NCI-H460 (cell line): ENCODE measurements at regions not wholly inside any gene's neighbourhood (a gene's known extent, or its start where the extent isn't known, plus 50 kb on each side); places are given as distances from the start of the nearest gene placed in this dataset.

Experiments
- DNase-seq: peaks from one replicate; pipeline ENCODE4 v3.0.0-alpha.2; 2016; ENCODE audit warnings: low read depth; ENCODE audit errors: extremely low read depth

DNA sequence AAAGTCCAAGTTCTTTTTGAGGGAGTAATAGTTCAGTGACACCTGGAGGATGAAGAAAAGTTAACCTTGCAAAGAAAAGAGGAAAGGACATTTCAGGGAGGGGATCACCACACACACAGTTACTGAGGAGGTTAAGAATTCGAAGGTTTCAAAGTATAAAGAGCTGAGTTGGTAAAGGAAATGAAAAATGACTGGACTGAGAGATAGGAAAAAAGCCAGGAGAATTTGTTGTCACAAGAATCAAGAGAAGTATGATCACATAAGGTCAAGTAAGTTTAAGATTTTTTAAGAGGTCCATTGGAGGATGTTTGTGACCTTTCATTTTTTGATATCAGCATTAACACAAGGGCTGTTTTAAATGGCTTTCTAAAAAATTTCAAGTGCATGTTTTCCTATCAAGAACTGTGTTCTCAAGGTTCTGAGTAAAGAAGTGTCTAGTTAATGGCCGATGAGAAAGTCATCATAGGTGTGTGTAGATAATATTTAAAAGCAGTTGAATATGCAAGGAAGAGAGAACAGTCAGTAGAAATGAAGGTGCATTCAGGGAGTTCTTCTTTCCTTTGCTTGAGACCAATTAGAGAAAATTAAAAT, 189.2 kb upstream of the RBMS3 start:
- no peak for DNase-seq

DNA sequence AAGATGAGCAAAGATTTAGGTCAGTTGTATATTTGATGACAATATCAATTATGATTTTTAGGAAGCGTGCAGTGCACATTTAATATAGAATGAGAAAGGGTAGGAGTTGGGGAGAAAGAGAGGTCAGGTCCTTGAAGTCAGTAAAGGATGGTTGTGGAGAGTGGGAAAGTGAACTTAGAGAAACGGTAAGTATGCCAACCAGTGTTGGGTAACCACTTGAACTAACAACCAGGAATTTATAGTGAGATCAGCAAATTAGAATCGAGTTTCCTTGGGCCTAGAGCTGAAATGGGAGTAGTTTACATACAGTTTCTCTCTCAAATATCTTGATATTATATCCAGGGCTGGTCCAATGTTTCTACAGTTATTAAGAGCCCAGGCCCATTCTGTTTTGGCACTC, 188.5 kb upstream of the RBMS3 start:
- no peak for DNase-seq

DNA sequence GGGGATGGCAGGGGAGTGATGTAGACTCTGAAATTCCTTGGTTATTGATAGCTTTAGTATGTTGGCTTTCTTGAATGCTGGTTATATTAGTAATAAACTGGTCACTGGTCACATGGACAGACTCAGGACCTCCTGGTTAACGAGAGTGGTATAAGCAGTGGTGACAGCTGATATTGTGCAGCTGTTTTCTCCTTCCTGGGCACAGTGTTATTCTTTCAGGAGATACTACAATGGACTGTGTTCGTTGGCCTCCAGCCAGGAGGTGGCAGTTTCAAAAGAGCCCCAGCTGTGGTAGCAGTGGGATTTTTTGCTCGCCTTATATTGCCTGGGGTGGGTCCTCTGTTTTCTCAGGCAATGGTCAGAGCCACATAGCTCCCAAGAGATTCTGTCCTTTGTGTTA, 181.6 kb upstream of the RBMS3 start:
- DNase-seq = no peak

DNA sequence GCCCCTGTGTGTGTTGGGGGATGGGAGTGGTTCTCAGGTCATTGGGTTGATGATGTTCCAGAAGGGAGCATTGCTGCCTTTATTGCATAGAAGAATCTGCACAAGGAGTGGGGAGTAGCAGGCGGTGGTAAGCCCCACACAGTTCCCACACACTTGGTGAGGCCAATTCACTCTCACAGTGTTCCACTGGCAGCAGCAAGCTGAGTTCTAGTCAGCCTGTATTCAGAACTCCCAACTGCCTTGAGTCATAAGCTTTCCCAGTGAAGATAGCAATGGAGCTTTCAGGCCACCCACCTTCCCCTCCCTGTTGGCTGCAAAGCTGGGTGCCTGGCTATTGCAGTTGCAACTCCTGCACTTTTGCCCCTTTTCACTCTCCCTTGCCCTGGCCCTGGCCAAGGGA, 181.1 kb upstream of the RBMS3 start:
- no peak for DNase-seq

DNA sequence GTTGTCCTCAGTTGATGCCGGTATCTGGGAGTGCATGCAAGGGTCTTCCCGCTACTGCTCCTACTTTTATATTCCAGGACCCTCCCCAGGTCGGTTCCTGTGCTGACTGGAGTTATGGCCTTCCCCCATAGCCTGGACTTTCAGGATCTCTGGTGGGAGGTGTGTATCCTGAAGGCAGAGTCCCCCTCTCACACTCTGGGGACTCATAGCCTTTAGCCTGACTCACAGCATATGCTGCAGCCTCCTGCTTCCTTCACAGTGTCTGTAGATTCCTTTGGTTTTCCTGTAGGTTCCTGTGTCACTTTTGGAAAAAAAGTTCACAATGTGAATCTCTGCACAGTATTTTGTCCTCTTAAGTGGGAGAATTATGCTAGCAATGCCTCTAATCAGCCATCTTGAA, 180.6 kb upstream of the RBMS3 start:
- no peak for DNase-seq

DNA sequence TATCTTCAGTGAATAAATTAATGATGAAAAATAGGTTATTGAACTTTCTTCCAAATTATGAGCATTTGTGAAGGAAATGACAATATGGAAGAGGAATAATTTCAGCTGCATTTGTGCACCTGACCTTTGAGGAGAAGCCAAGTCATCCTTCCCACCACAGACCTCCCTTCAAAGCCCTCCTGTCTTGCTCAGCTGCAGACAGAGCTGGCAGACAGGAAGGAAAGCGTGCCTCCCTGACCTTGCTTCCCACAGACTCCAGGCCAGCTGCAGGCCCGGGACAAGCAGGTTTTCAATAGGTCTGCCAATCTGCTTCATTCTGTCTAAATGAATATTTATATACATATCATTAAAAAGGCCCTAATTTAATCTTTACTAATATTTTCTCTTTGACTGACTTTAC, 152.9 kb upstream of the RBMS3 start:
- DNase-seq = no peak

DNA sequence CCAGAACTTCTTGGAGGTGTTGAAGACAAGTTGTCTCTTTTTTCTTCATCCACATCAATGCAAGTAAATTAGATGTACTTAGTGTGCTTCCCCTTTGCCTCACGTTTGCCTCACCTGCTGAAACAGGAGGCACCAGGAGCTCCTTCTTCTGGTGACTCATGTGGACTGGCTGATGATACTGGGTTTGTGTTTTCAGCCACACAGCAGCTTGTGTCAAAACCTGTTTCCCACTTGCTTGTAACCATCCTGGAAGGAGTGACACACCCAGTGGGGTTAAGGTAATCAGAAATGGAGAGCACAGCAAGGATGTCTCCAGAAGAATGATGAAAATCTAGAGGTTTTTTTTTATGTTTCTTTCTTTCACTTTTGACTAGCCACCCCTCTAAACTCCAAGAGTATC, 143.3 kb upstream of the RBMS3 start:
- no peak for DNase-seq

DNA sequence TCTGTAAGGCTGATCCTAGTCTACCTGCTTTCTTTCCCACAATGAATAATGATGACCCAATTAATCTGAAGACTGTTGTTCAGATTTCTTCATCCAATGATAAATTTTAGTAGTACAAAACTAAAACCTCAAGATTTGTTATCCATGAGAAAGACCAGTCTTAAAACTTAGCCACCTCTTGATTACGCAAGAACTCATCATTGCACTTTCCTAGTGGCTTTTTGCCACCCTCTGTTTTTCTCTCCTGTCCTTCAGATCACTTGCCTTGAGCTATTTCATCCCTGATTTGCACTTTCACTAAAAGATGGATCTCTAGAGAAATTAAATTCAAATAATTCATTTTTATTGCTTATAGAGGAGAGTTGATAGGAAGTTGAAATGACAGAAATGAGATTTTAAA, 142.7 kb upstream of the RBMS3 start:
- DNase-seq = no peak

DNA sequence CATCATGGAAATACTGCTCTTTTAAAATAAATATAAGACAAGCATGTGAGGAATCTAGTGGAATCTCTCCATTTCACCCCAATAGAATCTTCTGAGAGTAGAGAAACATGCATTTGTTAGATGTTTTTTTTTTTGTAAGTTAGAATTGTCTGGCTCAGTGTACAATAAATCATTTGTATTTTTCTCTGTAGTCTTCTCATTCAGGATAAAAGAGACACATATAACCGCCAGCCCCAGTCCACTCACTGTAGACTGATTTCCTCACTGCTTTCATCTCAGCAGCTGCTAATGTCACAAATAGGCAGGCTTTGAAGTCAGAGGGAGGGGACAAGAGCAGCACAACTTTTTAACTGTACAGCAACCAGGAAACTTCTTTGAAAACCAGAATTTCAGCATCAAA, 140.2 kb upstream of the RBMS3 start:
- DNase-seq = no peak

DNA sequence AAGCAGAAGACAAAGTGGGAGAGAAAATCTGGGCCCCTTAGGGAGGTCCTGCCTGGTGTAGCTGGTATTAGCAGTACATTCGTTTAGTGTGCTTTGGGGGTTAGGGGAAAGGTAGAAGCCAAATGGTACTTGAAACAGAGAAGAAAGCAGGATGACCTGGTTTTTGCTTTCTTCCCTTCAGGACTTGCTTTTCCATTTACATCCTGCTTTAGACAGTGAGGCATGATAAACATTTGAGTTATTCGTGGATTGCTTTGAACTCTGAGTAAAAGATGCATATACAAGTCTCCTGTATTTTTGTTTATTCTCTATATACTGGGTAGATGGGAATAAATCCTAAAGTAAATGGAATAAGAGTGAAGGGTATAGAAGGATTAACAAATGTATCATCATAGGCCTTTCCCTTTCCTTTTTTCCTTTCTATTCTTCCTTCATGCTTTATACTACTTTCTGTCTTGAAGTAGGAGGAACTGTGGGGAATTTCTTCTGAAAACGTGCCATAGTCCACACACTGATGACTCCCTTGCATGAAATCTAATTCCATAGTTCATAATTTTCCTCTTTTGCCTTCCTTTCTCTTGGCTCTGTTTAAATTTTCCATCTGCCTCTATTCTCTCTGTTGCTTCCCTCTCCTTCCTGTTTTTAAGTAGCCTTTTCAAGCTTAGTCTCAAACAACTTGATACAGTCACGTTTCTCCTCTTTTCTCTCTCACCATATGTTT, 139.5 kb upstream of the RBMS3 start:
- no peak for DNase-seq

DNA sequence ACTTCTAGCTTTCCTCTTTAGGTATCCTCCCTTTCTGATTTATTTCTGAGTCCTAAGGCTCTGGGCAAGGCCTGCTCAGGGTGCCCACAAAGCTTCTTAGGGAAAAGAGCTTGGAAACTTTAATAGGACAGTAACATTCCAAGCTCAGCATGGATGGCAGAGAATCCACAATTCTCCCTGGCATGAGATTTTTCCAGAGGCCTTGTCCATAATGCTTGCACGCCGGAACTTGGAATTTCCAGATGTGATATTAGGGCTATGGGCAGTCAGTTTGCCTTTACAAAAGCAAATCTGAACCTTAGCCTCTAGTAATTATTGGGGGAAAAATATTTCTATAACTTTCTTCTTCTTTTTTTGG, 139.0 kb upstream of the RBMS3 start:
- DNase-seq = no peak

DNA sequence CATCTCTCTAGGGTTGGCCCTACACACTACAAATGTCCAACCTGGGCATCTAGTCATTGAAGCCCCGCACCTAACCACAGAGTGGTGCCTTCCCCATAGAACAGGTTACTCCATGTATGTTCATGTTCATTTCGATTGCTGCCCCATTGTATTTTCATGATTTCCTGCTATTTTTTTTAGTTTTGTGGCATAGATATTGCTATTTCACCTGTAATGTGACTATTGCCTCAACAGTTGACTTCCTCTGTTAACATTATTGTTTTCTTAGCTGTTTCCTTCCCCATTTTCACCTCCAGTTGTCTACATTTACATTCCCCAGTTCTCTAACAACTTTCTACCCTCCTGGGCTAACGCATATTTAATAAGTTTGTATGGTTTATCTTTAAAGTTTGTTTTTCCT, 137.7 kb upstream of the RBMS3 start:
- no peak for DNase-seq

DNA sequence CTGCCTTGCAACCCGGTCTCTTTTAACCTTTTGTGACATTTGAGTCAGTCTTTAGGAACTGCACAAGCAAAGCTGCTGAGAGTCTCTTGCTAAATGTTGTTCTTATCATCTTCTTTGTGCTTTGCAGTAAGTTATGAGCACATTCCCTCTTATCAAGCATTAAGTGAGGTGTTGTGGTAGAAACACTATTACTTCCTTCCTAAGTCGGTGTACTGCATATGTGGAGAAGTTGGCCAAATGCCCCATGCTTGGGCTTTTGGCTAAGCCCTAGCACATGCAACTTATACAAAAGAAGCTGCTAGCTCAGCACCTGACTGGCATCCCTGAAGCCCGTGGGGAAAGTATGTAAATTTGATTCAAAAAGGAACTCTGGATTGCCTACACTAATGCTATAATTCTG, 136.5 kb upstream of the RBMS3 start:
- DNase-seq = no peak

DNA sequence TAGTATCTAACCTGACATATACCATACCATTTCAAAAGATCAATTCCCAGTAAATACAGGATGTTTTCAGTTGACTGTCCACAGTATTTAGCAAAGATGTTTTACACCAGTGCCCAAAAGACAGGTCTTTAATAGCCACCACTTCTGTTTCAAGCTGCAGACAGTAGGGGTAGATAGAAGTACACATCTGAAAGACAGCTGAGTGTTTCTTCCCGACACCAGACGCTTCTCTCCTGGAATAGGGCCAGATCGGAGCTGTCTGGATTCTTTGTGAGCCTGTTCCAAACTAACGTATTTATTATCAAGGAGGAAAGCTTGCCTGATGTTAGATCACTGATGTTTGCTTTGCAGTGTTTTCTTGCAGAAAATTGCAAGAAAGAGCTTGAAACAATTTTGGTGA, 136.1 kb upstream of the RBMS3 start:
- no peak for DNase-seq

DNA sequence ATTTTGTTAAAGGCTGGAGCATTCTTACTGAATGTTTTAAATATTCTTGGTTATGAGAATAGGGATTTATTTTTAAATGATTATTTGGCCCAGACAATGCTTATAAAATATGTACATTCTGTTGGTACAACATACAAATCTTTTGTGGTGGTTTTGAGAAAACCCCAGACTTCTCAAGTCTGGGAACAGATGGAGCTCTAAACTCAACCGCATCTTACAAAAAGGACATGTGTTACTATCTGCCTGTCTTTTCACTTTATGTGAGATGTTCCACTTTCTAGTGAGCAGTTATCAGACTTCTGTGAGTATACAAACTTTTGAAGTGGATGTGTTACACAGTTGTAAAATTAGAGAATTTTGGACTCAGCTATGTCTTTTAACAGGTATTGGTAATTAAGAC, 135.5 kb upstream of the RBMS3 start:
- no peak for DNase-seq

DNA sequence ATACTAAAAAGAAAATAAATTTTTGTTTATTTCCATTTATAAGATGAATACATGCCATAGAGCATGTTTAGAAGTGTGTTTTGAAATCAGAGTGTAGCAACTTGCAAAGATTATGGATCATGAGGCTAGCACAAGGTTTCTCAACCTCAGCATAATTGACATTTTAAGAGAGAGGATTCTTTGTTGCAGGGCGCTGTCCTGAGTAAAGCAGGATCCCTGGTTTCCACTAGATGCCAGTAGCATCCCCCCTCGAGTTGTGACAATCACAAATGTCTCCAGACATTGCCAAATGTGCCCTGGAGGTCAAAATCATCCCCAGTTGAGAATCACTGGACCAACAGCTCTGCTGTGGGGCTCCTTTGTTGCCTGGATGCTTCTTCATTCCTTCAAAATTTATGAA, 128.5 kb upstream of the RBMS3 start:
- DNase-seq = no peak

DNA sequence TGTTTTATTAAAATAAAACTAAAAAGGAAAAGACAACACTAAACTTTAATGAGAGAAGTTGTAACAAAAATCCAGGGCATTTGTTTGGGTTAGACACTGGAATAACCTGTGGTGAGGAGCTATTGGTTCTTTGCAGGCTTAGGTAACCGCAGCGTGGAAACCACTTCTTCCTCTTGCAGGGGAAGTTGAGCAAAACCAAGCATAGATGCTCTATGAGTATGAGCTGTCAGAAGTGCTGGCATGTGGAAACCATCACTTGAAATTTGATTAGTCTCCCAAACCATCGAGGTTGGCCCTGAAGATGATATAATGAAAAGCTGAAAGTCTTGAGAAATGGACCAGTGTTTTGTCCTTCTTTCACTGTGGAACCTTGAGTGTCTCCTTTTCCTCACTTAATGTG, 127.1 kb upstream of the RBMS3 start:
- no peak for DNase-seq

DNA sequence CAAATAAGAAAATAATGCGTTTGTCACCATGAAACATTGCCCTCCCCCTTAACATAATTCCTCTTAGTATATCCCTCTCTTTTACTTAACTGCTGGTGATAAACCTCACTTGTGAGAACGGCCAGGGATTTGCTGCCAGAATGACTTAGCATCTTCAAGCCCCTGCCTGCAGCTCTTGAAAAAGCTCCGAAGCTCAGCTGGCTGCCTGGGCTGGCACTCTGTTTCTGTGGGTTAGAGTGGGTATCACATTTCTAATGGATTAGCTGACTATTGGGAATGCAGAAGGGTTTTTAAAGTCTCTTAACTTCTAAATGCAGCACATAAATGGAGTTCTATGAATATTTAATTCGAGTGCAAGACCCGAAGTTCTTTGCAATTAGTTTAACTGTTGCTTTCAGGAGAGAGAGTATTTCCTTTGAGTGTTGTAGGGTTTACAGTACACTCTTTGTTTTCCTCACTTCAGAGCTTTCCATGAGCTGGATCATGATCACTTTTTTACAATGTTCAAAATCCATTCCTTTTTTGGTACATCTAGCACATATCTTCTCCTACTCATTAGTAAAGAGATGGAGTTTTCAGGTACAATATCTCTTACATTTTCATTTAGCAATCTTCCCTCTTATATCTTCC, 124.7 kb upstream of the RBMS3 start:
- no peak for DNase-seq

DNA sequence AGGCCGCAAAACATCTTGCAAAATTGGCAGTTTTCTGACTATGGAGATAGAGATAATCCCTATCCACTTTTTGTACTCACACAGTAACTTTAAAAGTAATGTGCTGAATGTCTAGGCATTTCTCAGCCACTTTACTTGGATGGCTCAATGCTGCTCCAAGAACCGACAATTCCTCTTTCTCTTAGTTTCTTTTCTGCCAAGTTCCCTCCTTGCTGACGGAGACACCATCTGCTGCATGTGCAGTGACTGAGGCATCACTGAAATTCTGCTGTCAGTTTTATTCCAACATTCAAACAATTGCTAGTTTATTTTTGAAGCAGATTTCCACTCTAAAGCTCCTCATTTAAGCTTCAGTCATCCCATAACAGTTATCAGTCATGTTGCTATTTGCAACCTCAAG, 116.0 kb upstream of the RBMS3 start:
- DNase-seq = no peak

DNA sequence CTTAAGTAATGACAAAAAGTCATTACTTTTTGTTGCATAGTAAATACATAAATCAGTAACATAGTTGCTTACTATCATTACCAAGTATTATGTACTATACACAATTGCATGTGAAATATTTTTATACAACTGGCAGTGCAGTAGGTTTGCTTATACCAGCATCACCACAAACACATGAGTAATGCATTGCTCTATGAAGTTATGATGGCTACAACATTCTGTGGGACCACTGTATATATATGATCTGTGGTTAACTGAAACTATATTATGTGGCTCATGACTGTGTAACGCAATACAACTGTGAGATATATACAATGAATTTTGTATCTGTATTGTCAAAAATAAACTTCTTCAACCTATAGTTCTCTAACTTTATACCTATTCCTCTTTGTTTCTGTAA, 113.7 kb upstream of the RBMS3 start:
- no peak for DNase-seq

DNA sequence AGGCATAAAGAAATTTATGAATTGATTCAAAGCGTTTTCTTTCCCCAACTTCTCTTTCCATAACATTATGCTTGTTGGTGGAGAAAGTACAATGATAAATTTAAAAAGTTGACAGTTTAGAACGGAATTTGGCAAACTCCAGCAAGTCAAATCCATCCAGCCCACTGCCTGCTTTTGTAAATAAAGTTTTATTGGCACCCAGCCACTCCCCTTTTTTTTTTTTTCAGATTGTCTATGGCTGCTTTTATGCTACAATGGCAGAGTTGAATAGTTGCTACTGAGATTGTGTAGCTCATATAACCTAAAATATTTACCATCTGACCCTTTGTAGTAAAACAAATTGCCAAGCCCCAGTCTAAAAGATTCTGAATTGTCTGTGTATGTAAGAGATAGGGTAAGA, 112.8 kb upstream of the RBMS3 start:
- DNase-seq = no peak

DNA sequence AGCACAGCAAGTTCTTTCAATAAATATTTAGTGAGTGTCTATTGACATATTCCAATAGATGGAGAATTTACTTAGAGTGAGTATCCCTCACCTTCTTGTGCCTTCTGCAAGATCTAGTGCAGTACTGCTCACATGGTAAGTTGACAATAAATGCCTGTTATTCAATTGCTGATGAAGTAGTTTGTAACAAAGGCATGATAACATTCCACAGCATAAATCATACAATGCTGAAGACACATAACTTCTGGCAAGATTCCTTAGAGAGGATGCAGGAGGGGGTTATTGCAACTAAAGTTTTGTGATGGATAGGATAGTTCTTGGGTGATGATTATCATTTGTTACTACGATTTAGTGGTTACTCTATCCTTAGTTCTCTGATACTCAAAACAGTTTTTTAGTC, 112.2 kb upstream of the RBMS3 start:
- no peak for DNase-seq

DNA sequence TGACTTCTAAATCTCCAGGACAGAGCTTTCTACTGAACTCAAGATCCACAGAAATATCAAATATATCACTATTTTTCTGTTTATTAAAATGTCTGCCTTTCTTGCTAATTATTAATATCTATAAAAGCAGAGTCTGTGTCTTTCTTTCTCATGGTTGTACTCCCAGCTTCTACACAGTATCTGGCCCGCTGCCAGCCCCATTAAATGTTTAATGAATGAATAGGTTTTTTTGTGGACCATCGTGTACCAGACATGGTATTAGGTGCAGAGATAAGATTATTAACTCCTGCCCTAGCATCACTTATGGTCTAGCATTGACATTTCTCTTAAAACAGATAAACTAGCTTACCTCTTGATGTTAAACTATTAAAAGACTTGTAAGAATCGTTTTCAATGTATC, 111.4 kb upstream of the RBMS3 start:
- no peak for DNase-seq
